HK-2 (cell line): ENCODE measurements at regions not wholly inside any gene's neighbourhood (a gene's known extent, or its start where the extent isn't known, plus 50 kb on each side); places are given as distances from the start of the nearest gene placed in this dataset.
"Not testable (repeated sequence)": the region's sequence is repeated elsewhere in the genome, so short reads cannot be mapped to it uniquely, and the experiment has no call there.

ENCODE experiments used
- DNase-seq: peaks from one replicate; pipeline ENCODE4 v3.0.0-alpha.2; 2018; ENCODE audit not compliant: unreplicated experiment

- DNase-seq = no peak
Measured at GRCh38 chr6:6946206-6947155, 161.3 kb upstream of the RREB1 start.

- no peak for DNase-seq
Measured at GRCh38 chr6:6950373-6951145, 157.2 kb upstream of the RREB1 start.

GRCh38 chr6:6951355-6951754 lies 156.4 kb upstream of the RREB1 start:
- no peak for DNase-seq

GRCh38 chr6:6952484-6952883 lies 155.3 kb upstream of the RREB1 start:
- DNase-seq = no peak

GRCh38 chr6:6952927-6953326 lies 154.8 kb upstream of the RREB1 start:
- not testable (repeated sequence) for DNase-seq

GRCh38 chr6:6960571-6961251 lies 147.1 kb upstream of the RREB1 start:
- no peak for DNase-seq

GRCh38 chr6:6962086-6962485 lies 145.7 kb upstream of the RREB1 start:
- no peak for DNase-seq

- DNase-seq = no peak
Measured at GRCh38 chr6:6962699-6963098, 145.1 kb upstream of the RREB1 start.

- not testable (repeated sequence) for DNase-seq
Measured at GRCh38 chr6:6963390-6963789, 144.4 kb upstream of the RREB1 start.

GRCh38 chr6:6964675-6965074 lies 143.1 kb upstream of the RREB1 start:
- DNase-seq = no peak

GRCh38 chr6:6966127-6966526 lies 141.6 kb upstream of the RREB1 start:
- DNase-seq = no peak

- DNase-seq = no peak
Measured at GRCh38 chr6:6966569-6966968, 141.2 kb upstream of the RREB1 start.

- no peak for DNase-seq
Measured at GRCh38 chr6:6968357-6968730, 139.4 kb upstream of the RREB1 start.

- no peak for DNase-seq
Measured at GRCh38 chr6:6968731-6969552, 138.8 kb upstream of the RREB1 start.

GRCh38 chr6:6969761-6970223 lies 138.0 kb upstream of the RREB1 start:
- DNase-seq = peak; percentile 70

GRCh38 chr6:6970851-6971250 lies 136.9 kb upstream of the RREB1 start:
- no peak for DNase-seq

- no peak for DNase-seq
Measured at GRCh38 chr6:6971369-6971768, 136.4 kb upstream of the RREB1 start.

- peak; percentile 7 for DNase-seq
Measured at GRCh38 chr6:6972456-6972855, 135.3 kb upstream of the RREB1 start.

GRCh38 chr6:6973721-6974120 lies 134.0 kb upstream of the RREB1 start:
- DNase-seq = no peak

- no peak for DNase-seq
Measured at GRCh38 chr6:6975459-6976111, 132.2 kb upstream of the RREB1 start.

GRCh38 chr6:6976193-6976592 lies 131.6 kb upstream of the RREB1 start:
- no peak for DNase-seq
